H9 (cell line): ENCODE measurements at regions not wholly inside any gene's neighbourhood (a gene's known extent, or its start where the extent isn't known, plus 50 kb on each side); places are given as distances from the start of the nearest gene placed in this dataset.

Source experiments
- DNase-seq: peaks from one replicate; pipeline ENCODE4 v3.0.0-alpha.2; 2017
- H2AFZ ChIP-seq: one replicate; pipeline ENCODE4 v1.6.1; 2013; ENCODE audit warnings: mild to moderate bottlenecking, low read length, control low read depth, moderate library complexity
- H2AK5ac ChIP-seq: 2 replicates; pipeline ENCODE4 v1.6.1; 2013; ENCODE audit warnings: low read length, control low read depth, mixed read lengths; ENCODE audit not compliant: insufficient read length
- H2BK120ac ChIP-seq: one replicate; pipeline ENCODE4 v1.6.1; 2013; ENCODE audit warnings: low read depth, mild to moderate bottlenecking, low read length, control low read depth, inconsistent platforms; ENCODE audit not compliant: poor library complexity, severe bottlenecking
- H2BK12ac ChIP-seq: 2 replicates; pipeline ENCODE4 v1.6.1; 2013; ENCODE audit warnings: low read length, control low read depth, mixed read lengths, low read depth; ENCODE audit not compliant: insufficient read length
- H2BK15ac ChIP-seq: 2 replicates; pipeline ENCODE4 v1.6.1; 2013; ENCODE audit warnings: low read depth, low read length, control low read depth
- H2BK20ac ChIP-seq: one replicate; pipeline ENCODE4 v1.6.1; 2013; ENCODE audit warnings: low read depth, mild to moderate bottlenecking, low read length, control low read depth, inconsistent platforms; ENCODE audit not compliant: poor library complexity, severe bottlenecking
- H2BK5ac ChIP-seq: 2 replicates; pipeline ENCODE4 v1.6.1; 2013; ENCODE audit warnings: low read length, control low read depth, mixed read lengths; ENCODE audit not compliant: insufficient read length
- H3K14ac ChIP-seq: 2 replicates; pipeline ENCODE4 v1.6.1; 2013; ENCODE audit warnings: low read length, control low read depth; ENCODE audit not compliant: insufficient read depth
- H3K18ac ChIP-seq: 2 replicates; pipeline ENCODE4 v1.6.1; 2013; ENCODE audit warnings: low read depth, mild to moderate bottlenecking, mixed read lengths, low read length, control low read depth; ENCODE audit not compliant: insufficient read length
- H3K23ac ChIP-seq: 2 replicates; pipeline ENCODE4 v1.6.1; 2013; ENCODE audit warnings: low read length, control low read depth, mixed read lengths, low read depth; ENCODE audit not compliant: insufficient read length
- H3K23me2 ChIP-seq: 2 replicates; pipeline ENCODE4 v1.6.1; 2013; ENCODE audit warnings: low read depth, mild to moderate bottlenecking, mixed read lengths, low read length, control low read depth; ENCODE audit not compliant: insufficient read length, poor library complexity, severe bottlenecking
- H3K27ac ChIP-seq: 2 replicates; pipeline ENCODE4 v1.5.1; 2013; ENCODE audit warnings: low read length, control low read depth, mixed read lengths, low read depth; ENCODE audit not compliant: insufficient read length
- H3K27me3 ChIP-seq: 2 replicates; pipeline ENCODE4 v1.6.1; 2013; ENCODE audit warnings: low read length, control low read depth, inconsistent platforms; ENCODE audit not compliant: insufficient read depth
- H3K4ac ChIP-seq: 2 replicates; pipeline ENCODE4 v1.6.1; 2013; ENCODE audit warnings: low read depth, mild to moderate bottlenecking, control low read depth, inconsistent platforms, low read length, moderate library complexity
- H3K4me1 ChIP-seq: 2 replicates; pipeline ENCODE4 v1.6.1; 2013; ENCODE audit warnings: low read length, control low read depth, inconsistent platforms; ENCODE audit not compliant: insufficient read depth
- H3K4me2 ChIP-seq: 2 replicates; pipeline ENCODE4 v1.6.1; 2013; ENCODE audit warnings: low read length, control low read depth, mixed read lengths; ENCODE audit not compliant: insufficient read length, insufficient read depth
- H3K56ac ChIP-seq: 2 replicates; pipeline ENCODE4 v1.6.1; 2013; ENCODE audit warnings: low read depth, mild to moderate bottlenecking, mixed read lengths, low read length, control low read depth; ENCODE audit not compliant: insufficient read length
- H3K79me1 ChIP-seq: 2 replicates; pipeline ENCODE4 v1.6.1; 2013; ENCODE audit warnings: low read depth, mild to moderate bottlenecking, moderate library complexity, low read length, control low read depth, inconsistent platforms; ENCODE audit not compliant: insufficient read depth, poor library complexity, severe bottlenecking
- H3K79me2 ChIP-seq: 2 replicates; pipeline ENCODE4 v1.6.1; 2013; ENCODE audit warnings: low read length, control low read depth, inconsistent platforms; ENCODE audit not compliant: insufficient read depth
- H3K9ac ChIP-seq: 2 replicates; pipeline ENCODE4 v1.6.1; 2013; ENCODE audit warnings: low read length, control low read depth, mixed read lengths; ENCODE audit not compliant: insufficient read length; ENCODE audit errors: extremely low read depth
- H3K9me3 ChIP-seq: one replicate; pipeline ENCODE4 v1.6.1; 2013; ENCODE audit warnings: low read depth, low read length, inconsistent platforms; ENCODE audit not compliant: control insufficient read depth
- H3T11ph ChIP-seq: one replicate; pipeline ENCODE4 v1.6.1; 2013; ENCODE audit warnings: mild to moderate bottlenecking, low read length, control low read depth, inconsistent platforms
- H4K20me1 ChIP-seq: one replicate; pipeline ENCODE4 v1.6.1; 2013; ENCODE audit not compliant: control insufficient read depth, insufficient read length, insufficient read depth
- H4K5ac ChIP-seq: 2 replicates; pipeline ENCODE4 v1.6.1; 2013; ENCODE audit warnings: low read depth, mild to moderate bottlenecking, mixed read lengths, low read length, control low read depth; ENCODE audit not compliant: insufficient read length
- H4K8ac ChIP-seq: replicated peaks from 2 replicates; pipeline ENCODE4 v1.6.1; 2013; ENCODE audit warnings: low read length, control low read depth, mixed read lengths, low read depth; ENCODE audit not compliant: insufficient read length
- H4K91ac ChIP-seq: 2 replicates; pipeline ENCODE4 v1.6.1; 2013; ENCODE audit warnings: low read depth, mild to moderate bottlenecking, moderate library complexity, mixed read lengths, low read length, control low read depth; ENCODE audit not compliant: insufficient read length
- H3K27ac Mint-ChIP-seq, 3 experiments: 2 replicates in 2 of 3; 3 replicates in 1 of 3; pipeline ENCODE4 v1.8.0; 2020 to 2021; ENCODE audit warnings: mixed read lengths in 3 of 3, mild to moderate bottlenecking in 1 of 3, moderate library complexity in 1 of 3
- H3K27me3 Mint-ChIP-seq: 2 replicates; pipeline ENCODE4 v1.8.0; 2021; ENCODE audit warnings: low read depth, mild to moderate bottlenecking, moderate library complexity, mixed read lengths
- H3K36me3 Mint-ChIP-seq, 3 experiments: 2 replicates in 2 of 3; 3 replicates in 1 of 3; pipeline ENCODE4 v1.8.0; 2020 to 2021; ENCODE audit warnings: low read depth in 3 of 3, mixed read lengths in 3 of 3; ENCODE audit not compliant: insufficient read depth in 1 of 3
- H3K4me1 Mint-ChIP-seq, 2 experiments: 2 replicates each; pipeline ENCODE4 v1.8.0; 2020; ENCODE audit warnings: mixed read lengths in 2 of 2
- H3K4me3 Mint-ChIP-seq, 2 experiments: 2 replicates in 1 of 2; 3 replicates in 1 of 2; pipeline ENCODE4 v1.8.0; 2020 to 2021; ENCODE audit warnings: mild to moderate bottlenecking in 2 of 2, mixed read lengths in 2 of 2, moderate library complexity in 1 of 2
- H3K9me3 Mint-ChIP-seq, 2 experiments: 2 replicates in 1 of 2; 3 replicates in 1 of 2; pipeline ENCODE4 v1.8.0; 2020; ENCODE audit warnings: mild to moderate bottlenecking in 2 of 2, mixed read lengths in 2 of 2, moderate library complexity in 1 of 2
- CTCF ChIP-seq: fragments of 200-600 bp; sonication (generic); conservative IDR thresholded peaks from 3 replicates; pipeline ENCODE4 v1.8.0; 2021; ENCODE audit warnings: antibody characterized with exemption, mild to moderate bottlenecking
- WGBS: extraction: QIAGEN DNeasy Blood & Tissue Kit; methylation state at CpG from one replicate; pipeline ENCODE4 v1.1.7; 2013; ENCODE audit warnings: missing lambda C conversion rate, low lambda C conversion rate, mixed read lengths; ENCODE audit not compliant: insufficient read length; ENCODE audit errors: extremely low coverage; 5-methylcytosine and 5-hydroxymethylcytosine counted together

- H4K5ac ChIP-seq, result no peak overlapping the region
Measured at GRCh38 chr4:149218672-149219071, 597.0 kb downstream of the IQCM start.

More at GRCh38 chr4:149218672-149219071, 597.0 kb downstream of the IQCM start:
- H3K4me2 ChIP-seq, result no peak overlapping the region
- H2BK15ac ChIP-seq, result no peak overlapping the region
- no peak overlapping the region for H3K4ac ChIP-seq
- Mint-ChIP-seq H3K9me3 (peaks cover 8 to 20% of the 10 kb centered on the region in 2 experiments; a peak in 4 of 5 replicates), H3K4me1 (no peaks in the 10 kb centered on the region), H3K27ac (no peak overlapping the region), H3K27me3 (no peaks in the 10 kb centered on the region), H3K4me3 (no peak overlapping the region), H3K36me3 (no peaks in the 10 kb centered on the region; a peak in 2 of 7 replicates)
- WGBS, result no CpG with 5 or more reads among the region's 4 CpGs
- TF ChIP-seq CTCF, result no peak
- H2BK20ac ChIP-seq, result no peak overlapping the region
- H3K23me2 ChIP-seq, result no peaks in the 10 kb centered on the region
- H2BK5ac ChIP-seq, result no peak overlapping the region
- H3K18ac ChIP-seq, result no peak overlapping the region
- no peak overlapping the region for H4K8ac ChIP-seq
- no peaks in the 10 kb centered on the region for H3K4me1 ChIP-seq
- no peak overlapping the region for H2BK12ac ChIP-seq
- no peak overlapping the region for H2AFZ ChIP-seq
- H3K79me1 ChIP-seq, result no peaks in the 10 kb centered on the region
- no peak overlapping the region for H3K14ac ChIP-seq
- H3K56ac ChIP-seq, result no peak overlapping the region
- H2BK120ac ChIP-seq, result no peak overlapping the region
- no peak overlapping the region for H3K23ac ChIP-seq
- no peaks in the 10 kb centered on the region for H3K27me3 ChIP-seq
- no peak overlapping the region for H4K91ac ChIP-seq
- no peaks in the 10 kb centered on the region for H3K9me3 ChIP-seq
- no peak overlapping the region for H3K27ac ChIP-seq
- H3K9ac ChIP-seq, result no peak overlapping the region
- no peaks in the 10 kb centered on the region for H4K20me1 ChIP-seq
- DNase-seq, result no peak
- no peak overlapping the region for H2AK5ac ChIP-seq
- H3K79me2 ChIP-seq, result no peaks in the 10 kb centered on the region
- H3T11ph ChIP-seq, result no peak overlapping the region
